GM12892 (cell line): ENCODE measurements at regions not wholly inside any gene's neighbourhood (a gene's known extent, or its start where the extent isn't known, plus 50 kb on each side); places are given as distances from the start of the nearest gene placed in this dataset.

Experiments used
- DNase-seq: peaks from one replicate; pipeline ENCODE4 v3.0.0; 2011; ENCODE audit not compliant: insufficient read length
- FAIRE-seq: peaks from 2 replicates; lab custom pipeline; 2011; peaks lifted over from hg19 to GRCh38; lab: Jason Lieb, UNC
- POLR2A ChIP-seq: IDR thresholded peaks from 2 replicates; pipeline ENCODE4 v1.6.1; 2011; ENCODE audit warnings: low read depth, low read length, control low read depth
- POLR2AphosphoS5 ChIP-seq: IDR thresholded peaks from 2 replicates; pipeline ENCODE4 v1.6.1; 2011; ENCODE audit warnings: low read depth, low read length, control low read depth
- TAF1 ChIP-seq: IDR thresholded peaks from 2 replicates; pipeline ENCODE4 v1.6.1; 2011; ENCODE audit warnings: low read depth, mild to moderate bottlenecking, control low read depth, low read length, borderline replicate concordance

- DNase-seq = no peak
- TF ChIP-seq POLR2A = no peak
- no peak for TF ChIP-seq POLR2AphosphoS5
- TF ChIP-seq TAF1 = no peak
- FAIRE-seq = no peak
These were observed 240.3 kb downstream of the DLL1 start for GRCh38 chr6:170050591-170051041.

- no peak for DNase-seq
- TF ChIP-seq TAF1 (no peak), POLR2A (no peak), POLR2AphosphoS5 (no peak)
- FAIRE-seq = no peak
These were observed 241.0 kb downstream of the DLL1 start for GRCh38 chr6:170049641-170050561.

- FAIRE-seq (no peak), DNase-seq (no peak)
- TF ChIP-seq TAF1 = no peak
- TF ChIP-seq POLR2A = no peak
These were observed 242.1 kb downstream of the DLL1 start for GRCh38 chr6:170048615-170049256.

DNA sequence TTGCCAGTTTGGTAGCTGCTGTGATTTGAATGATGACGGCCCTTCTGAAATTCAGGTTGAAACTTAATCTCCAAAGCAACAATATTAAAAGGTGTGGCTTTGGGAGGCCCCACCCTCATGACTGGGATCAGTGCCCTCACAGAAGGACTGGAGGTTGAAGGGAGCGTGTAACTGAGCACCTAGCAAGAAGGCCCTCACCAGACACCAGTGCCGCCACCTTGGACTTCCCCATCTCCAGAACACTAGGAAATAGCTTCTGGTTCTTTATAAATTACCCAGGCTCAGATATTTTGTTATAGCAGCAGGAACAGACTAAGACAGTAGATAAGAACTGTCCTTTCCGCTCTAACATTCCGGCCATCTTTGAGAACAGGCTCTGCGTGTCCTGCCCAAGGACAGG lies 243.1 kb downstream of the DLL1 start:
- TF ChIP-seq TAF1 = no peak
- TF ChIP-seq POLR2A = no peak
- TF ChIP-seq POLR2AphosphoS5 = no peak
- FAIRE-seq = no peak

GRCh38 chr6:170046791-170047626 lies 243.9 kb downstream of the DLL1 start:
- no peak for FAIRE-seq
- TF ChIP-seq POLR2A = no peak
- TF ChIP-seq POLR2AphosphoS5 = no peak
- TF ChIP-seq TAF1 = no peak
- DNase-seq = no peak

More for the DNA sequence above, 243.1 kb downstream of the DLL1 start:
- no peak for DNase-seq

GRCh38 chr6:170045981-170046667 lies 244.8 kb downstream of the DLL1 start:
- FAIRE-seq (no peak), DNase-seq (no peak)
- TF ChIP-seq POLR2A (no peak), POLR2AphosphoS5 (no peak), TAF1 (no peak)

DNA sequence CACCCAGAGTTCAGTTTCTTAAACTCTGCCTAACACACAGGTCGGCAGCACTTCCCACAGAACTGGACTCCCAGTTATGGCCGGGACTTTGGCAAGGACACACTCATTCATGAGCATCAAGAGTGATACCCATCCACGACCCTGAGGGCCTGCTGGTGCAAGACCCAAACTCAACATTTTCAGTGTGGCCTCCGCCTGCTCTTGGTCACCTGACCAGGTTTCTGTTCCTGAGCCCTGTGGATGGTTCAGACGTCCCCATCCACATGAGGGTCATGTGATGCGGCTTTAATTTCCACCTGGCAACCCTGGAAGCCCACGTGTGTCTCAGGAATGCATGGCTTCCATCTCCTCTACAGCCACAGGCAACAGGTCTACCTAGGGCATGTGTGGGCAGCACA lies 245.3 kb downstream of the DLL1 start:
- no peak for TF ChIP-seq POLR2AphosphoS5
- no peak for TF ChIP-seq TAF1
- TF ChIP-seq POLR2A = no peak
- DNase-seq (no peak), FAIRE-seq (no peak)

GRCh38 chr6:170044836-170045562 lies 245.9 kb downstream of the DLL1 start:
- FAIRE-seq (no peak), DNase-seq (no peak)
- TF ChIP-seq POLR2AphosphoS5 = no peak
- TF ChIP-seq POLR2A = no peak
- TF ChIP-seq TAF1 = no peak

GRCh38 chr6:170043881-170044790 lies 246.7 kb downstream of the DLL1 start:
- DNase-seq = no peak
- no peak for FAIRE-seq
- TF ChIP-seq POLR2A = no peak
- no peak for TF ChIP-seq POLR2AphosphoS5
- TF ChIP-seq TAF1 = no peak
